MM.1S (cell line): ENCODE measurements at regions not wholly inside any gene's neighbourhood (a gene's known extent, or its start where the extent isn't known, plus 50 kb on each side); places are given as distances from the start of the nearest gene placed in this dataset.

Experiments used
- DNase-seq: peaks from one replicate; pipeline ENCODE4 v3.0.0-alpha.2; 2015
- H2AFZ ChIP-seq: fragments of 300-600 bp; sonication (generic); 2 replicates; pipeline ENCODE4 v1.6.0; 2016; ENCODE audit warnings: antibody characterized with exemption, low read length
- H3F3A ChIP-seq: fragments of 300-600 bp; sonication (generic); 2 replicates; pipeline ENCODE4 v1.6.1; 2016; ENCODE audit warnings: mild to moderate bottlenecking, antibody characterized with exemption, low read length, moderate library complexity, mixed read lengths; ENCODE audit not compliant: insufficient read depth
- H3K27ac ChIP-seq: fragments of 300-600 bp; sonication (generic); 2 replicates; pipeline ENCODE4 v1.5.1; 2016; ENCODE audit warnings: mild to moderate bottlenecking, low read length
- H3K27me3 ChIP-seq: fragments of 300-600 bp; sonication (generic); replicated peaks from 2 replicates; pipeline ENCODE4 v1.6.0; 2016; ENCODE audit warnings: low read length; ENCODE audit not compliant: insufficient read depth
- H3K36me3 ChIP-seq: fragments of 300-600 bp; sonication (generic); replicated peaks from 2 replicates; pipeline ENCODE4 v1.6.1; 2016; ENCODE audit warnings: mild to moderate bottlenecking, low read length, mixed read lengths; ENCODE audit not compliant: insufficient read depth
- H3K4me1 ChIP-seq: fragments of 300-600 bp; sonication (generic); 2 replicates; pipeline ENCODE4 v1.6.1; 2016; ENCODE audit warnings: low read length, mixed read lengths
- H3K4me2 ChIP-seq: fragments of 300-600 bp; sonication (generic); 2 replicates; pipeline ENCODE4 v1.6.0; 2016; ENCODE audit warnings: low read depth, low read length
- H3K4me3 ChIP-seq: fragments of 300-600 bp; sonication (generic); 2 replicates; pipeline ENCODE4 v1.5.1; 2016; ENCODE audit warnings: low read length, mixed read lengths
- H3K79me2 ChIP-seq: fragments of 300-600 bp; sonication (generic); 2 replicates; pipeline ENCODE4 v1.6.1; 2016; ENCODE audit warnings: mixed run types, low read length, mixed read lengths
- H3K9ac ChIP-seq: fragments of 300-600 bp; sonication (generic); 2 replicates; pipeline ENCODE4 v1.6.1; 2016; ENCODE audit warnings: low read length, mixed read lengths
- H3K9me2 ChIP-seq: fragments of 300-600 bp; sonication (generic); replicated peaks from 2 replicates; pipeline ENCODE4 v1.6.1; 2016; ENCODE audit warnings: mild to moderate bottlenecking, low read length, mixed read lengths; ENCODE audit not compliant: insufficient read depth
- H3K9me3 ChIP-seq: fragments of 300-600 bp; sonication (generic); replicated peaks from 2 replicates; pipeline ENCODE4 v1.6.1; 2016; ENCODE audit warnings: mild to moderate bottlenecking, low read length, mixed read lengths; ENCODE audit not compliant: insufficient read depth
- H4K20me1 ChIP-seq: fragments of 300-600 bp; sonication (generic); 2 replicates; pipeline ENCODE4 v1.6.1; 2016; ENCODE audit warnings: mild to moderate bottlenecking, low read length, moderate library complexity, mixed read lengths; ENCODE audit not compliant: insufficient read depth
- CTCF ChIP-seq: fragments of 300-600 bp; sonication (generic); IDR thresholded peaks from 2 replicates; pipeline ENCODE4 v1.5.1; 2016; ENCODE audit warnings: antibody characterized with exemption, low read length, mixed read lengths
- EZH2 ChIP-seq: fragments of 300-600 bp; sonication (generic); optimal IDR thresholded peaks from 2 replicates; pipeline ENCODE3; 2017; ENCODE audit warnings: low read depth, mild to moderate bottlenecking, antibody characterized with exemption, low read length, mixed read lengths
- EZH2phosphoT487 ChIP-seq: fragments of 300-600 bp; sonication (generic); IDR thresholded peaks from 2 replicates; pipeline ENCODE4 v1.6.1; 2018; ENCODE audit warnings: antibody characterized with exemption, low read length

- TF ChIP-seq CTCF (no peak), EZH2 (no peak), EZH2phosphoT487 (no peak)
- Histone ChIP-seq H3F3A (no peaks in the 10 kb centered on the region), H3K27ac (no peak overlapping the region), H4K20me1 (no peaks in the 10 kb centered on the region), H3K36me3 (no peaks in the 10 kb centered on the region), H3K27me3 (no peaks in the 10 kb centered on the region), H3K79me2 (no peaks in the 10 kb centered on the region), H3K9ac (no peak overlapping the region), H3K9me2 (no peaks in the 10 kb centered on the region), H3K4me3 (no peak overlapping the region), H3K4me2 (no peak overlapping the region), H3K9me3 (no peaks in the 10 kb centered on the region), H3K4me1 (0 out of 2 replicates have a peak, but pooled peaks cover under 1% of the 10 kb centered on the region), H2AFZ (no peak overlapping the region)
- no peak for DNase-seq
These were observed 107.2 kb upstream of the WLS start for GRCh38 chr1:68339505-68339904.

- H4K20me1 ChIP-seq = no peaks in the 10 kb centered on the region
- no peaks in the 10 kb centered on the region for H3K27me3 ChIP-seq
- no peak overlapping the region for H2AFZ ChIP-seq
- no peaks in the 10 kb centered on the region for H3K79me2 ChIP-seq
- no peak overlapping the region for H3K27ac ChIP-seq
- H3K4me3 ChIP-seq = no peak overlapping the region
- H3K9me2 ChIP-seq = no peaks in the 10 kb centered on the region
- H3K9me3 ChIP-seq = no peaks in the 10 kb centered on the region
- no peaks in the 10 kb centered on the region for H3F3A ChIP-seq
- H3K4me2 ChIP-seq = no peak overlapping the region
- H3K36me3 ChIP-seq = no peaks in the 10 kb centered on the region
- H3K9ac ChIP-seq = no peak overlapping the region
- no peak for DNase-seq
- no peaks in the 10 kb centered on the region for H3K4me1 ChIP-seq
- TF ChIP-seq EZH2phosphoT487 = no peak
- TF ChIP-seq EZH2 = no peak
- no peak for TF ChIP-seq CTCF
These were observed 105.8 kb upstream of the WLS start for GRCh38 chr1:68338081-68338480.

GRCh38 chr1:68332041-68332440 is 99.7 kb upstream of the WLS start:
- Histone ChIP-seq H3K27ac (no peak overlapping the region), H2AFZ (no peak overlapping the region), H3K27me3 (no peaks in the 10 kb centered on the region), H3K4me2 (no peak overlapping the region), H3K9ac (no peak overlapping the region), H3K4me3 (no peak overlapping the region), H3K9me2 (no peaks in the 10 kb centered on the region), H3K4me1 (no peaks in the 10 kb centered on the region), H3K79me2 (no peaks in the 10 kb centered on the region), H4K20me1 (no peaks in the 10 kb centered on the region), H3K36me3 (no peaks in the 10 kb centered on the region), H3K9me3 (no peaks in the 10 kb centered on the region), H3F3A (no peaks in the 10 kb centered on the region)
- TF ChIP-seq EZH2 (no peak), CTCF (no peak), EZH2phosphoT487 (no peak)
- no peak for DNase-seq
